Lung (tissue), 11 donors: ENCODE measurements at regions not wholly inside any gene's neighbourhood (a gene's known extent, or its start where the extent isn't known, plus 50 kb on each side); places are given as distances from the start of the nearest gene placed in this dataset.

Experiments
- ATAC-seq: fragments of 200-7000 bp; cut with Tn5 transposase; one replicate; pipeline ENCODE4 v1.9.1; 2020; ENCODE audit warnings: moderate number of reproducible peaks; ENCODE audit not compliant: insufficient read depth, low FRiP score
- DNase-seq, 3 donors: peaks; one replicate each; pipeline ENCODE4 v3.0.0-alpha.2; 2013 to 2017
- H3K27ac ChIP-seq, 2 donors: one replicate each; pipeline ENCODE4 v1.5.1; 2013; ENCODE audit warnings: mild to moderate bottlenecking in 2 of 2, moderate library complexity in 2 of 2, control low read depth in 1 of 2, inconsistent platforms in 1 of 2, low read depth in 1 of 2, low read length in 1 of 2
- H3K27me3 ChIP-seq, 3 donors: one replicate each; pipeline ENCODE4 v1.5.1; 2013; ENCODE audit warnings: low read length in 2 of 3; ENCODE audit not compliant: control insufficient read depth in 3 of 3, insufficient read depth in 3 of 3
- H3K36me3 ChIP-seq, 4 donors: one replicate each; pipeline ENCODE4 v1.5.1; 2013; ENCODE audit warnings: low read length in 4 of 4, mild to moderate bottlenecking in 1 of 4, moderate library complexity in 1 of 4; ENCODE audit not compliant: control insufficient read depth in 4 of 4, insufficient read depth in 4 of 4
- H3K4me1 ChIP-seq, 5 donors: one replicate each; pipeline ENCODE4 v1.5.1; 2013; ENCODE audit warnings: low read length in 5 of 5, mild to moderate bottlenecking in 2 of 5, moderate library complexity in 1 of 5; ENCODE audit not compliant: control insufficient read depth in 5 of 5, insufficient read depth in 5 of 5
- H3K4me3 ChIP-seq: one replicate; pipeline ENCODE4 v1.5.1; 2013; ENCODE audit warnings: mild to moderate bottlenecking, control low read depth, moderate library complexity
- H3K9ac ChIP-seq, 2 donors: one replicate each; pipeline ENCODE4 v1.5.1; 2013; ENCODE audit warnings: low read length in 2 of 2, control low read depth in 1 of 2; ENCODE audit not compliant: insufficient read depth in 1 of 2
- H3K9me3 ChIP-seq, 4 donors: one replicate each; pipeline ENCODE4 v1.5.1; 2013; ENCODE audit warnings: low read length in 3 of 4, mild to moderate bottlenecking in 1 of 4, moderate library complexity in 1 of 4; ENCODE audit not compliant: control insufficient read depth in 4 of 4, insufficient read depth in 3 of 4
- WGBS, 2 donors: extraction: QIAGEN DNeasy Blood & Tissue Kit; methylation state at CpG; one replicate each; pipeline ENCODE4 v1.1.7; 2013; 5-methylcytosine and 5-hydroxymethylcytosine counted together
- TF ChIP-seq, protein P1 (sequence below): IDR thresholded peaks from 2 replicates; pipeline ENCODE4 v1.5.1; 2012; ENCODE audit warnings: mild to moderate bottlenecking; ENCODE audit errors: control extremely low read depth, extremely low read depth
- donor health status: control.
- donor health status: control.
- donor health status: Bipolar disorder and iron deficiency.
- donor health status: healthy.
- donor health status: DM: yes; HTN: yes; CAD: no.

DNA sequence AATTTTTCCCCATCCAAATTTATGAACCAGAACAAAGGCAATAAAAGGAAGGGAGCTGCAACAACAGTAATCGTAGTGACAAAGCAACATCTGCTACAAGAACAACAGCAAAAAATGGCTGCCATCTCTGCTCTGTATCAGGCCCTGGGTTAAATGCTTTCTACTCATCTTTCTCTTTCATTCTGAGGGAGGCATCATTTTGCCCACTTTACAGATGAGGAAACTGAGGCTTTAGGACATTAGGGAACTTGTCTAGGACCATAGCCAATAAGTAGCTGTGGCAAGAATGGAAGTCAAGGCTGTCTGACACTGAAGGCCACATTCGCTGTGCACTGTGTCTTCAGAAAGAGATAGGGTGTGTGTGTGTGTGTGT is 192.4 kb upstream of the NUDT4 start:
- H3K27ac ChIP-seq = no peak overlapping the region
- DNase-seq (no peak), ATAC-seq (no peak)
- H3K36me3 ChIP-seq = no peaks in the 10 kb centered on the region
- no peaks in the 10 kb centered on the region for H3K27me3 ChIP-seq
- no peak overlapping the region for H3K9ac ChIP-seq
- H3K9me3 ChIP-seq = no peaks in the 10 kb centered on the region
- H3K4me3 ChIP-seq = no peak overlapping the region
- TF ChIP-seq, protein P1, sequence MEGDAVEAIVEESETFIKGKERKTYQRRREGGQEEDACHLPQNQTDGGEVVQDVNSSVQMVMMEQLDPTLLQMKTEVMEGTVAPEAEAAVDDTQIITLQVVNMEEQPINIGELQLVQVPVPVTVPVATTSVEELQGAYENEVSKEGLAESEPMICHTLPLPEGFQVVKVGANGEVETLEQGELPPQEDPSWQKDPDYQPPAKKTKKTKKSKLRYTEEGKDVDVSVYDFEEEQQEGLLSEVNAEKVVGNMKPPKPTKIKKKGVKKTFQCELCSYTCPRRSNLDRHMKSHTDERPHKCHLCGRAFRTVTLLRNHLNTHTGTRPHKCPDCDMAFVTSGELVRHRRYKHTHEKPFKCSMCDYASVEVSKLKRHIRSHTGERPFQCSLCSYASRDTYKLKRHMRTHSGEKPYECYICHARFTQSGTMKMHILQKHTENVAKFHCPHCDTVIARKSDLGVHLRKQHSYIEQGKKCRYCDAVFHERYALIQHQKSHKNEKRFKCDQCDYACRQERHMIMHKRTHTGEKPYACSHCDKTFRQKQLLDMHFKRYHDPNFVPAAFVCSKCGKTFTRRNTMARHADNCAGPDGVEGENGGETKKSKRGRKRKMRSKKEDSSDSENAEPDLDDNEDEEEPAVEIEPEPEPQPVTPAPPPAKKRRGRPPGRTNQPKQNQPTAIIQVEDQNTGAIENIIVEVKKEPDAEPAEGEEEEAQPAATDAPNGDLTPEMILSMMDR = no peak
- H3K4me1 ChIP-seq = peaks cover 0 to 13% (median 3%) of the 10 kb centered on the region in 5 donors
- WGBS, 2 donors = 72 to 87% methylated on average over 2 of the region's 2 CpGs

DNA sequence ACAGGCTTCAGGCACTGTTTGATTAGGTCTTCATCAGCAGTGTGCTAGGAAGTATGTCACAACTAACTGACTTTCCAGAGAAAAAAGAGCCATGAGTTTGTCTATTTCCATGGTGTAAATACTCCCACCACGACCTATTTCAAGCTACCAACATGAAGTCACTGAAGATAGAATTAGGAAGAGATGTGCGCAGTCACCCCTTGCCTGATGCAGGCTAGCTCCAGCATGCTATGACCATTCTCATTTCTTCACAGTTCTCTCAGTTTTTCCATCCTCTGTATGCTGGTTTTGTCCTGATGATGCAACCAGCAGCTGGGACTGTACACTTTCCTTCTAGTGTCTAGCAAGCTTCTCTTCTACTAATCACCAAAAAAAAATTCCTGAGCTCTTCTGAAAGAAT is 191.6 kb upstream of the NUDT4 start:
- Histone ChIP-seq H3K36me3 (no peaks in the 10 kb centered on the region), H3K4me1 (peaks cover 0 to 13% (median 3%) of the 10 kb centered on the region in 5 donors), H3K27ac (no peak overlapping the region), H3K4me3 (no peak overlapping the region), H3K9ac (no peak overlapping the region), H3K27me3 (no peaks in the 10 kb centered on the region), H3K9me3 (no peaks in the 10 kb centered on the region)
- ATAC-seq = no peak
- 68 to 77% methylated on average over 2 of the region's 2 CpGs for WGBS, 2 donors
- DNase-seq = no peak
- TF ChIP-seq, protein P1 = no peak

DNA sequence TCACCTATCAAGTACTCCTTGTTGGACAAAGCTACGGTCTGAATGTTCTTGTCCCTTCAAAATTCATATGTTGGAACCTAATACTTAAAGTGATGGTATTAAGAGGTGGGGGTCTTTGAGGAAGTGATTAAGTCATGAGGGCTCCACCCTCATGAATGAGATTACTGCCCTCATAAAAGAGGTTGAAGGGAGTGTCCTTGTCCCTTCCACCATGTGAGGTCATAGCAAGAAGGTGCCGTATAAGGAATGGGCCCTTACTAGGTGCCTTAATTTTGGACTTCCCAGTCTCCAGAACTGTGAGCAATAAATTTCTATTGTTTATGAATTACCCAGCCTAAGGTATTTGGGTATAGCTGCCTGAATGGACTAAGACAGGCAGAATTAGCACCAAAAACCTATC is 191.1 kb upstream of the NUDT4 start:
- ATAC-seq (no peak), DNase-seq (no peak)
- WGBS, 2 donors = 73 to 95% methylated on average over 2 of the region's 2 CpGs

DNA sequence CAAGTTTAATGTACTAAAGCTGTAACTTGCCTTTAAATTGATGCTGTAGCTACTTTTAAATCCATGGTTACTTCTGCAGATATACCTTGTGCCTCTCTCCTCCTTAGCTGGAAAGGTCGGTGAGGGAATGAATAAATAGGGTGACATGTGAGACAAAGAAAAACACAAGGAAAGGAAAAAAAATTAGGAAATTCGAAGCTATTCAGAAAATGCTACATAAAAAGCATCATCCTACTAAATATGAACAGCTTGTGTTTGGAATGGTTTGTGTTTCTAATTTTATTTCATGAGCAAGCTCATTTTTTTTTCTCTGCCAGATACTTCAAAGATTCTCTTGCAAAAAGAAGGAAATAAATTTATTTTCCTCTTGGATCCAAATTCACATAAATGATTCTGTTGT is 186.3 kb upstream of the NUDT4 start:
- 67 to 82% methylated on average over 2 of the region's 2 CpGs for WGBS, 2 donors
- Histone ChIP-seq H3K4me1 (peaks cover 0 to 2% (median 0%) of the 10 kb centered on the region in 5 donors), H3K36me3 (no peaks in the 10 kb centered on the region), H3K4me3 (no peak overlapping the region), H3K9me3 (no peaks in the 10 kb centered on the region), H3K27me3 (no peaks in the 10 kb centered on the region), H3K27ac (no peak overlapping the region), H3K9ac (no peak overlapping the region)
- TF ChIP-seq, protein P1 = no peak
- DNase-seq (no peak), ATAC-seq (no peak)

More for the DNA sequence above, 191.1 kb upstream of the NUDT4 start:
- Histone ChIP-seq H3K36me3 (no peaks in the 10 kb centered on the region), H3K4me3 (no peak overlapping the region), H3K9me3 (no peaks in the 10 kb centered on the region), H3K4me1 (peaks cover 0 to 13% (median 3%) of the 10 kb centered on the region in 5 donors), H3K9ac (no peak overlapping the region), H3K27me3 (no peaks in the 10 kb centered on the region), H3K27ac (no peak overlapping the region)
- TF ChIP-seq, protein P1 = no peak
